ENCODE measurements at regions not wholly inside any gene's neighbourhood (a gene's known extent, or its start where the extent isn't known, plus 50 kb on each side); places are given as distances from the start of the nearest gene placed in this dataset.

GRCh38 chr5:39486790-39487189 lies 62.0 kb upstream of the DAB2 start:
- Histone ChIP-seq H3K9me3 (ENCODE audit: control insufficient read depth, insufficient read depth, low read length) (no peaks in the 10 kb centered on the region; the same call in 1 of the 2 replicates), H3K4me3 (ENCODE audit: low read depth, low read length) (no peak overlapping the region), H3K27ac (ENCODE audit: low read depth, low read length) (no peak overlapping the region), H3K27me3 (ENCODE audit: control insufficient read depth, insufficient read depth, low read length) (no peaks in the 10 kb centered on the region)
- ChIA-PET CTCF (interaction anchor here (1.1 kb wide), 1 partner anchor 10 kb away, joined by 4 read pairs; no protein-coding TSS in a partner anchor), POLR2A (no interaction called here)
- TF ChIP-seq CTCF (IDR thresholded peaks at IDR 0.05; ENCODE audit: low read depth, low read length): no peak
- DNase-seq (ENCODE audit: low read depth, low spot score): no peak

- Histone ChIP-seq H3K27ac (ENCODE audit: low read depth, low read length) (no peak overlapping the region), H3K9me3 (ENCODE audit: control insufficient read depth, insufficient read depth, low read length) (no peaks in the 10 kb centered on the region; the same call in 1 of the 2 replicates), H3K27me3 (ENCODE audit: control insufficient read depth, insufficient read depth, low read length) (no peaks in the 10 kb centered on the region), H3K4me3 (ENCODE audit: low read depth, low read length) (no peak overlapping the region)
- POLR2A ChIA-PET: no interaction called here
- CTCF ChIA-PET: interaction anchor here (1.1 kb wide), 1 partner anchor 10 kb away, joined by 4 read pairs; no protein-coding TSS in a partner anchor
- DNase-seq (ENCODE audit: low read depth, low spot score): no peak
- no peak for TF ChIP-seq CTCF (IDR thresholded peaks at IDR 0.05; ENCODE audit: low read depth, low read length)
Measured at GRCh38 chr5:39486361-39486760, 61.6 kb upstream of the DAB2 start.

- no peak overlapping the region for H3K4me3 ChIP-seq (ENCODE audit: low read depth, low read length)
- no peaks in the 10 kb centered on the region for H3K27me3 ChIP-seq (ENCODE audit: control insufficient read depth, insufficient read depth, low read length)
- no peak overlapping the region for H3K27ac ChIP-seq (ENCODE audit: low read depth, low read length)
- no peak for TF ChIP-seq CTCF (IDR thresholded peaks at IDR 0.05; ENCODE audit: low read depth, low read length)
- POLR2A ChIA-PET: interaction anchor here (0.6 kb wide), 1 partner anchor 34 kb away, joined by 8 read pairs; no protein-coding TSS in a partner anchor
- H3K9me3 ChIP-seq (ENCODE audit: control insufficient read depth, insufficient read depth, low read length): no peaks in the 10 kb centered on the region; the same call in none of the 2 replicates
- CTCF ChIA-PET: interaction anchor here (0.6 kb wide), 1 partner anchor 63 kb away, joined by 3 read pairs; no protein-coding TSS in a partner anchor
- DNase-seq (ENCODE audit: low read depth, low spot score): no peak
Measured at GRCh38 chr5:39485079-39485478, 60.3 kb upstream of the DAB2 start.

GRCh38 chr5:39484673-39485072 lies 59.9 kb upstream of the DAB2 start:
- H3K27ac ChIP-seq (ENCODE audit: low read depth, low read length): no peak overlapping the region
- no peak overlapping the region for H3K4me3 ChIP-seq (ENCODE audit: low read depth, low read length)
- ChIA-PET POLR2A (interaction anchor here (0.6 kb wide), 1 partner anchor 35 kb away, joined by 8 read pairs; no protein-coding TSS in a partner anchor), CTCF (interaction anchor here (0.6 kb wide), 1 partner anchor 64 kb away, joined by 3 read pairs; no protein-coding TSS in a partner anchor)
- H3K9me3 ChIP-seq (ENCODE audit: control insufficient read depth, insufficient read depth, low read length): no peaks in the 10 kb centered on the region; the same call in none of the 2 replicates
- DNase-seq (ENCODE audit: low read depth, low spot score): no peak
- H3K27me3 ChIP-seq (ENCODE audit: control insufficient read depth, insufficient read depth, low read length): no peaks in the 10 kb centered on the region
- TF ChIP-seq CTCF (IDR thresholded peaks at IDR 0.05; ENCODE audit: low read depth, low read length): no peak

- no peak for DNase-seq (ENCODE audit: low read depth, low spot score)
- Histone ChIP-seq H3K27ac (ENCODE audit: low read depth, low read length) (no peak overlapping the region), H3K27me3 (ENCODE audit: control insufficient read depth, insufficient read depth, low read length) (no peaks in the 10 kb centered on the region), H3K9me3 (ENCODE audit: control insufficient read depth, insufficient read depth, low read length) (no peaks in the 10 kb centered on the region; the same call in 1 of the 2 replicates), H3K4me3 (ENCODE audit: low read depth, low read length) (no peak overlapping the region)
- TF ChIP-seq CTCF (IDR thresholded peaks at IDR 0.05; ENCODE audit: low read depth, low read length): no peak
- ChIA-PET POLR2A (interaction anchor here (0.8 kb wide), 1 partner anchor 75 kb away, joined by 3 read pairs; no protein-coding TSS in a partner anchor), CTCF (no interaction called here)
Measured at GRCh38 chr5:39482098-39482497, 57.3 kb upstream of the DAB2 start.

Data from AG04450 (cell line).